NCI-H510A (cell line): ENCODE measurements at regions not wholly inside any gene's neighbourhood (a gene's known extent, or its start where the extent isn't known, plus 50 kb on each side); places are given as distances from the start of the nearest gene placed in this dataset.
"Not testable (repeated sequence)": the region's sequence is repeated elsewhere in the genome, so short reads cannot be mapped to it uniquely, and the experiment has no call there.

ENCODE experiments used
- DNase-seq: peaks from one replicate; lab custom pipeline; 2025; lab: John Stamatoyannopoulos, UW

- no peak for DNase-seq
Observed at GRCh38 chrX:122934131-122934530, 249.9 kb upstream of the GRIA3 start.

GRCh38 chrX:122940199-122940598, 243.9 kb upstream of the GRIA3 start:
- DNase-seq = no peak

- DNase-seq = peak; percentile 1
Observed at GRCh38 chrX:122941806-122942205, 242.3 kb upstream of the GRIA3 start.

- DNase-seq = no peak
Observed at GRCh38 chrX:122943918-122944317, 240.2 kb upstream of the GRIA3 start.

- no peak for DNase-seq
Observed at GRCh38 chrX:122945328-122945727, 238.8 kb upstream of the GRIA3 start.

- DNase-seq = no peak
Observed at GRCh38 chrX:122972604-122973003, 211.5 kb upstream of the GRIA3 start.

- no peak for DNase-seq
Observed at GRCh38 chrX:122982521-122982920, 201.6 kb upstream of the GRIA3 start.

- DNase-seq = not testable (repeated sequence)
Observed at GRCh38 chrX:123002844-123003243, 181.2 kb upstream of the GRIA3 start.

GRCh38 chrX:123013141-123013540, 170.9 kb upstream of the GRIA3 start:
- no peak for DNase-seq

- DNase-seq = no peak
Observed at GRCh38 chrX:123036401-123036800, 147.7 kb upstream of the GRIA3 start.

- no peak for DNase-seq
Observed at GRCh38 chrX:123049071-123049625, 134.9 kb upstream of the GRIA3 start.

- DNase-seq = no peak
Observed at GRCh38 chrX:123060986-123061385, 123.1 kb upstream of the GRIA3 start.

- no peak for DNase-seq
Observed at GRCh38 chrX:123064053-123064452, 120.0 kb upstream of the GRIA3 start.

- no peak for DNase-seq
Observed at GRCh38 chrX:123072686-123073385, 111.2 kb upstream of the GRIA3 start.

- DNase-seq = no peak
Observed at GRCh38 chrX:123075947-123076561, 108.0 kb upstream of the GRIA3 start.

- DNase-seq = no peak
Observed at GRCh38 chrX:123077631-123078030, 106.4 kb upstream of the GRIA3 start.

- no peak for DNase-seq
Observed at GRCh38 chrX:123080065-123080464, 104.0 kb upstream of the GRIA3 start.

- no peak for DNase-seq
Observed at GRCh38 chrX:123081776-123082175, 102.3 kb upstream of the GRIA3 start.

GRCh38 chrX:123083924-123084323, 100.2 kb upstream of the GRIA3 start:
- DNase-seq = no peak

- DNase-seq = no peak
Observed at GRCh38 chrX:123084797-123085196, 99.3 kb upstream of the GRIA3 start.

GRCh38 chrX:123085311-123085940, 98.7 kb upstream of the GRIA3 start:
- no peak for DNase-seq

GRCh38 chrX:123086768-123087167, 97.3 kb upstream of the GRIA3 start:
- no peak for DNase-seq

GRCh38 chrX:123087326-123087725, 96.8 kb upstream of the GRIA3 start:
- DNase-seq = no peak
